ENCODE measurements at regions not wholly inside any gene's neighbourhood (a gene's known extent, or its start where the extent isn't known, plus 50 kb on each side); places are given as distances from the start of the nearest gene placed in this dataset.

- H3K4me2 ChIP-seq (ENCODE audit: low read depth, low read length) = no peak overlapping the region
- no peaks in the 10 kb centered on the region for H3K27me3 ChIP-seq (replicated peaks; ENCODE audit: insufficient read depth, low read length)
- H3K36me3 ChIP-seq (replicated peaks; ENCODE audit: insufficient read depth, low read length) = no peaks in the 10 kb centered on the region
- no peaks in the 10 kb centered on the region for H3K9me3 ChIP-seq (replicated peaks; ENCODE audit: insufficient read depth, low read length)
- H3K79me2 ChIP-seq (ENCODE audit: low read length) = no peaks in the 10 kb centered on the region
- no peaks in the 10 kb centered on the region for H3F3A ChIP-seq (ENCODE audit: insufficient read depth, low read length)
- no peaks in the 10 kb centered on the region for H4K20me1 ChIP-seq (ENCODE audit: insufficient read depth, low read length)
- H2AFZ ChIP-seq (ENCODE audit: low read length) = no peak overlapping the region
- H3K4me1 ChIP-seq (ENCODE audit: low read length) = no peaks in the 10 kb centered on the region
- no peak overlapping the region for H3K27ac ChIP-seq (ENCODE audit: low read length)
- no peak for TF ChIP-seq EZH2 (optimal IDR thresholded peaks at IDR 0.05; ENCODE audit: low read depth, low read length)
- no peak for TF ChIP-seq EZH2phosphoT487 (IDR thresholded peaks at IDR 0.05; ENCODE audit: low read length)
- no peak for DNase-seq
- H3K9me2 ChIP-seq (replicated peaks; ENCODE audit: insufficient read depth, low read length) = no peaks in the 10 kb centered on the region
- H3K4me3 ChIP-seq (ENCODE audit: low read length) = no peak overlapping the region
- no peak overlapping the region for H3K9ac ChIP-seq (ENCODE audit: low read length)
Observed at GRCh38 chr14:66092206-66092605, 394.0 kb upstream of the CCDC196 start.

DNA sequence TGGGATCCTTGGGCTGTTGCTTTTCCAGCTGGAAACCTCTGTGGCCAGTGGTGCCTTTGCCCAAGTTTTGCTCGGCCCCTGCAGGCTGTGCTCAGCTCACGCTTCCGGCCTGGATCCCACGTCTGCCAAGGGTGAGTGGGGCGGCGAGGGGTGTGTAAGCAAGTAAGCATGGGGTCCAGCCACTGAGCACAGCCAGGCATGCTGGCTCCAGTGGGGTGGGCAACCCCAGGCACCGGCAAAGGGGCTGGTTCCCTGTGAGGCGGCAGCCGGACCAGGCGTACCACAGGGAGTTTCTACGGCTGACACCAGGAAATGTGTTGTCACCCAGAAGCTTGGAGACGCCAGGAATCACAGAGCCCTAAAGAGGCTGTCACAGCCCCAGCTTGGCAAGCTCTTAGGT, 393.4 kb upstream of the CCDC196 start:
- no peaks in the 10 kb centered on the region for H3F3A ChIP-seq (ENCODE audit: insufficient read depth, low read length)
- TF ChIP-seq, protein P1, sequence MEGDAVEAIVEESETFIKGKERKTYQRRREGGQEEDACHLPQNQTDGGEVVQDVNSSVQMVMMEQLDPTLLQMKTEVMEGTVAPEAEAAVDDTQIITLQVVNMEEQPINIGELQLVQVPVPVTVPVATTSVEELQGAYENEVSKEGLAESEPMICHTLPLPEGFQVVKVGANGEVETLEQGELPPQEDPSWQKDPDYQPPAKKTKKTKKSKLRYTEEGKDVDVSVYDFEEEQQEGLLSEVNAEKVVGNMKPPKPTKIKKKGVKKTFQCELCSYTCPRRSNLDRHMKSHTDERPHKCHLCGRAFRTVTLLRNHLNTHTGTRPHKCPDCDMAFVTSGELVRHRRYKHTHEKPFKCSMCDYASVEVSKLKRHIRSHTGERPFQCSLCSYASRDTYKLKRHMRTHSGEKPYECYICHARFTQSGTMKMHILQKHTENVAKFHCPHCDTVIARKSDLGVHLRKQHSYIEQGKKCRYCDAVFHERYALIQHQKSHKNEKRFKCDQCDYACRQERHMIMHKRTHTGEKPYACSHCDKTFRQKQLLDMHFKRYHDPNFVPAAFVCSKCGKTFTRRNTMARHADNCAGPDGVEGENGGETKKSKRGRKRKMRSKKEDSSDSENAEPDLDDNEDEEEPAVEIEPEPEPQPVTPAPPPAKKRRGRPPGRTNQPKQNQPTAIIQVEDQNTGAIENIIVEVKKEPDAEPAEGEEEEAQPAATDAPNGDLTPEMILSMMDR (IDR thresholded peaks at IDR 0.05; ENCODE audit: low read length) = no peak
- TF ChIP-seq EZH2 (optimal IDR thresholded peaks at IDR 0.05; ENCODE audit: low read depth, low read length) = no peak
- TF ChIP-seq EZH2phosphoT487 (IDR thresholded peaks at IDR 0.05; ENCODE audit: low read length) = no peak
- DNase-seq = no peak

GRCh38 chr14:66094001-66094727, 392.0 kb upstream of the CCDC196 start:
- Histone ChIP-seq H3K9me3 (replicated peaks; ENCODE audit: insufficient read depth, low read length) (no peaks in the 10 kb centered on the region), H3K79me2 (ENCODE audit: low read length) (no peaks in the 10 kb centered on the region), H3K9ac (ENCODE audit: low read length) (no peak overlapping the region), H3F3A (ENCODE audit: insufficient read depth, low read length) (no peaks in the 10 kb centered on the region), H3K4me3 (ENCODE audit: low read length) (no peak overlapping the region), H3K36me3 (replicated peaks; ENCODE audit: insufficient read depth, low read length) (no peaks in the 10 kb centered on the region), H3K27ac (ENCODE audit: low read length) (no peak overlapping the region), H3K4me2 (ENCODE audit: low read depth, low read length) (no peak overlapping the region), H4K20me1 (ENCODE audit: insufficient read depth, low read length) (no peaks in the 10 kb centered on the region), H2AFZ (ENCODE audit: low read length) (no peak overlapping the region), H3K27me3 (replicated peaks; ENCODE audit: insufficient read depth, low read length) (no peaks in the 10 kb centered on the region), H3K9me2 (replicated peaks; ENCODE audit: insufficient read depth, low read length) (no peaks in the 10 kb centered on the region), H3K4me1 (ENCODE audit: low read length) (no peaks in the 10 kb centered on the region)
- no peak for DNase-seq
- TF ChIP-seq EZH2 (optimal IDR thresholded peaks at IDR 0.05; ENCODE audit: low read depth, low read length) (no peak), EZH2phosphoT487 (IDR thresholded peaks at IDR 0.05; ENCODE audit: low read length) (no peak)
- TF ChIP-seq, protein P1 (IDR thresholded peaks at IDR 0.05; ENCODE audit: low read length) = no peak

More for the DNA sequence above, 393.4 kb upstream of the CCDC196 start:
- no peaks in the 10 kb centered on the region for H3K36me3 ChIP-seq (replicated peaks; ENCODE audit: insufficient read depth, low read length)
- H3K27me3 ChIP-seq (replicated peaks; ENCODE audit: insufficient read depth, low read length) = no peaks in the 10 kb centered on the region
- H3K27ac ChIP-seq (ENCODE audit: low read length) = no peak overlapping the region
- H3K9me3 ChIP-seq (replicated peaks; ENCODE audit: insufficient read depth, low read length) = no peaks in the 10 kb centered on the region
- no peaks in the 10 kb centered on the region for H4K20me1 ChIP-seq (ENCODE audit: insufficient read depth, low read length)
- no peaks in the 10 kb centered on the region for H3K4me1 ChIP-seq (ENCODE audit: low read length)
- H3K4me3 ChIP-seq (ENCODE audit: low read length) = no peak overlapping the region
- H3K4me2 ChIP-seq (ENCODE audit: low read depth, low read length) = no peak overlapping the region
- no peak overlapping the region for H2AFZ ChIP-seq (ENCODE audit: low read length)
- H3K79me2 ChIP-seq (ENCODE audit: low read length) = no peaks in the 10 kb centered on the region
- no peaks in the 10 kb centered on the region for H3K9me2 ChIP-seq (replicated peaks; ENCODE audit: insufficient read depth, low read length)
- no peak overlapping the region for H3K9ac ChIP-seq (ENCODE audit: low read length)

GRCh38 chr14:66099451-66099850, 386.7 kb upstream of the CCDC196 start:
- H2AFZ ChIP-seq (ENCODE audit: low read length) = no peak overlapping the region
- H3K9ac ChIP-seq (ENCODE audit: low read length) = no peak overlapping the region
- H3K9me3 ChIP-seq (replicated peaks; ENCODE audit: insufficient read depth, low read length) = no peaks in the 10 kb centered on the region
- no peaks in the 10 kb centered on the region for H3F3A ChIP-seq (ENCODE audit: insufficient read depth, low read length)
- no peak overlapping the region for H3K4me3 ChIP-seq (ENCODE audit: low read length)
- TF ChIP-seq, protein P1 (IDR thresholded peaks at IDR 0.05; ENCODE audit: low read length) = no peak
- TF ChIP-seq EZH2phosphoT487 (IDR thresholded peaks at IDR 0.05; ENCODE audit: low read length) (no peak), EZH2 (optimal IDR thresholded peaks at IDR 0.05; ENCODE audit: low read depth, low read length) (no peak)
- H3K4me1 ChIP-seq (ENCODE audit: low read length) = no peaks in the 10 kb centered on the region
- H3K4me2 ChIP-seq (ENCODE audit: low read depth, low read length) = no peak overlapping the region
- H3K27ac ChIP-seq (ENCODE audit: low read length) = no peak overlapping the region
- DNase-seq = no peak
- H3K36me3 ChIP-seq (replicated peaks; ENCODE audit: insufficient read depth, low read length) = no peaks in the 10 kb centered on the region
- no peaks in the 10 kb centered on the region for H4K20me1 ChIP-seq (ENCODE audit: insufficient read depth, low read length)
- H3K79me2 ChIP-seq (ENCODE audit: low read length) = no peaks in the 10 kb centered on the region
- H3K9me2 ChIP-seq (replicated peaks; ENCODE audit: insufficient read depth, low read length) = no peaks in the 10 kb centered on the region
- no peaks in the 10 kb centered on the region for H3K27me3 ChIP-seq (replicated peaks; ENCODE audit: insufficient read depth, low read length)
